HCT116 (cell line): ENCODE measurements at regions not wholly inside any gene's neighbourhood (a gene's known extent, or its start where the extent isn't known, plus 50 kb on each side); places are given as distances from the start of the nearest gene placed in this dataset.

Experiments
- JUND ChIP-seq: IDR thresholded peaks from 2 replicates; pipeline ENCODE4 v1.6.1; 2012
- POLR2AphosphoS5 ChIP-seq: IDR thresholded peaks from 2 replicates; pipeline ENCODE4 v1.6.1; 2011; ENCODE audit warnings: mild to moderate bottlenecking, low read depth, low read length, moderate library complexity
- RAD21 ChIP-seq: IDR thresholded peaks from 2 replicates; pipeline ENCODE4 v1.6.1; 2012; ENCODE audit warnings: low read depth, mild to moderate bottlenecking
- YY1 ChIP-seq: IDR thresholded peaks from 2 replicates; pipeline ENCODE4 v1.6.1; 2011; ENCODE audit warnings: low read length, low read depth, moderate library complexity, mild to moderate bottlenecking; ENCODE audit not compliant: insufficient replicate concordance; ENCODE audit errors: extremely low read depth
- TF ChIP-seq, protein P1 (sequence below), 3 experiments: fragments of 200-600 bp in 1 of 3; sonication (generic) in 1 of 3; IDR thresholded peaks in 2 of 3; conservative IDR thresholded peaks in 1 of 3; 2 replicates each; pipeline ENCODE4 v1.5.1; 2012 to 2017; ENCODE audit warnings: low read depth in 2 of 3, low read length in 2 of 3, antibody characterized with exemption in 1 of 3, borderline replicate concordance in 1 of 3, control low read depth in 1 of 3, mild to moderate bottlenecking in 1 of 3, mixed read lengths in 1 of 3, mixed run types in 1 of 3, moderate library complexity in 1 of 3; ENCODE audit not compliant: insufficient read depth in 1 of 3
- TF ChIP-seq, protein P2 (sequence below): IDR thresholded peaks from 2 replicates; pipeline ENCODE4 v1.6.1; 2012

DNA sequence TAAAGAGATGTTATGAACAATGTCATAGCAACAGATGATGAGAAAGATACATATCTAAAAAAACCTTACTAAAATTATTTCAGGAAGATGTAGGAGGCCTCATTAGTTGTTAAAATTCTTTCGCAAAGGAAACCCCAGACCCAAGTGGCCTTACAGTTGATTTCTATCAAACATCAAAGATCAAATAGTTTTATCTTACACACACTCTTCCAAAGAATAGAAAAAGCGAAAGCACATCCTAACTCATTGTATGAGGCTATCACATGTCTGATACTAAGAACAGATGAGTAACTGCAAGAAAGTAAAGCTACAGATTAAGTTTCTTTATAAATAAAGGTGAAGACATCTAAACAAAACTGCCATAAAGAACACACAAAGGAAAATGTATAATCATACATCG lies 82.9 kb upstream of the GDF10 start:
- TF ChIP-seq YY1 (no peak), RAD21 (no peak), POLR2AphosphoS5 (no peak), JUND (no peak)
- TF ChIP-seq, protein P1, sequence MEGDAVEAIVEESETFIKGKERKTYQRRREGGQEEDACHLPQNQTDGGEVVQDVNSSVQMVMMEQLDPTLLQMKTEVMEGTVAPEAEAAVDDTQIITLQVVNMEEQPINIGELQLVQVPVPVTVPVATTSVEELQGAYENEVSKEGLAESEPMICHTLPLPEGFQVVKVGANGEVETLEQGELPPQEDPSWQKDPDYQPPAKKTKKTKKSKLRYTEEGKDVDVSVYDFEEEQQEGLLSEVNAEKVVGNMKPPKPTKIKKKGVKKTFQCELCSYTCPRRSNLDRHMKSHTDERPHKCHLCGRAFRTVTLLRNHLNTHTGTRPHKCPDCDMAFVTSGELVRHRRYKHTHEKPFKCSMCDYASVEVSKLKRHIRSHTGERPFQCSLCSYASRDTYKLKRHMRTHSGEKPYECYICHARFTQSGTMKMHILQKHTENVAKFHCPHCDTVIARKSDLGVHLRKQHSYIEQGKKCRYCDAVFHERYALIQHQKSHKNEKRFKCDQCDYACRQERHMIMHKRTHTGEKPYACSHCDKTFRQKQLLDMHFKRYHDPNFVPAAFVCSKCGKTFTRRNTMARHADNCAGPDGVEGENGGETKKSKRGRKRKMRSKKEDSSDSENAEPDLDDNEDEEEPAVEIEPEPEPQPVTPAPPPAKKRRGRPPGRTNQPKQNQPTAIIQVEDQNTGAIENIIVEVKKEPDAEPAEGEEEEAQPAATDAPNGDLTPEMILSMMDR (IDR thresholded peaks at IDR 0.05 in 2 of 3, conservative IDR thresholded peaks at IDR 0.05 in 1 of 3; ENCODE audit: borderline replicate concordance in 1 of 3, insufficient read depth in 1 of 3, low read depth in 2 of 3, low read length in 2 of 3): no peak
- TF ChIP-seq, protein P2, sequence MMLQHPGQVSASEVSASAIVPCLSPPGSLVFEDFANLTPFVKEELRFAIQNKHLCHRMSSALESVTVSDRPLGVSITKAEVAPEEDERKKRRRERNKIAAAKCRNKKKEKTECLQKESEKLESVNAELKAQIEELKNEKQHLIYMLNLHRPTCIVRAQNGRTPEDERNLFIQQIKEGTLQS: no peak
